Testis (tissue), 2 donors: ENCODE measurements at regions not wholly inside any gene's neighbourhood (a gene's known extent, or its start where the extent isn't known, plus 50 kb on each side); places are given as distances from the start of the nearest gene placed in this dataset.

ENCODE experiments used
- CTCF ChIP-seq, 3 experiments: fragments of 450-650 bp in 2 of 3; fragments of 200-600 bp in 1 of 3; sonication (generic) in 1 of 3; IDR thresholded peaks; one replicate each; pipeline ENCODE4 v1.5.1; 2016 to 2019; ENCODE audit warnings: antibody characterized with exemption in 3 of 3, mild to moderate bottlenecking in 2 of 3, moderate library complexity in 1 of 3
- POLR2A ChIP-seq: fragments of 450-650 bp; IDR thresholded peaks from one replicate; pipeline ENCODE4 v1.6.1; 2017; ENCODE audit warnings: antibody characterized with exemption, mild to moderate bottlenecking, moderate library complexity

DNA sequence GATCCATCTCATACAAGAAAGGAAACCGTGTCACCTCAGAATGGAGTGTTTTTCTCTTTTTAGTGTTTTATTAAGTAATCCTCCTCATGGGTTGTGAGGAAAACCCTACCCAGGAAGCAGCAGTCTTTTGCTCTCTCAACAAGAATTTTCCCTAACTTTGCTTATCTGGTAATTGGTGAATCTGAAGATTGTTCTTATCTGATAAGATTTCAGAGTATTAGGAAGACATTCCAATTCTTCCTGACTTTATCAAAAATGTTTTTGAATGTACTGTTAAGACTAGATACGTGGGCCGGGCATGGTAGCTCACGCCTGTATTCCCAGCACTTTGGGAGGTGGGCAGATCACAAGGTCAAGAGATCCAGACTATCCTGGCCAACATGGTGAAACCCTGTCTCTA, 86.0 kb downstream of the PHLDA1 start:
- no peak for TF ChIP-seq POLR2A
- TF ChIP-seq CTCF (IDR thresholded peaks at IDR 0.05), result no peak
